ENCODE measurements at regions not wholly inside any gene's neighbourhood (a gene's known extent, or its start where the extent isn't known, plus 50 kb on each side); places are given as distances from the start of the nearest gene placed in this dataset.

GRCh38 chr1:95990033-95990432, 731.6 kb upstream of the PTBP2 start:
- Histone ChIP-seq H3K79me2 (ENCODE audit: insufficient read depth) (no peaks in the 10 kb centered on the region), H3K27ac (ENCODE audit: low read depth in 2 of 2, low read length in 1 of 2) (no peak overlapping the region), H3K36me3 (replicated peaks in 1 of 2; ENCODE audit: control insufficient read depth in 1 of 2, insufficient read depth in 2 of 2, low read length in 1 of 2) (no peaks in the 10 kb centered on the region), H3K9ac (no peak overlapping the region), H3K9me3 (no peaks in the 10 kb centered on the region), H3K4me3 (ENCODE audit: low read depth in 2 of 2, low read length in 1 of 2) (no peak overlapping the region), H3K4me1 (ENCODE audit: control insufficient read depth in 1 of 2, insufficient read depth in 2 of 2, low read depth in 1 of 2, low read length in 1 of 2) (peaks cover 0 to 7% of the 10 kb centered on the region in 2 experiments; a peak in 2 of 4 replicates), H3F3A (replicated peaks; ENCODE audit: insufficient read depth) (no peaks in the 10 kb centered on the region), H2AFZ (ENCODE audit: low read depth) (no peak overlapping the region), H4K20me1 (ENCODE audit: insufficient read depth) (no peaks in the 10 kb centered on the region), H3K27me3 (ENCODE audit: insufficient read depth) (no peaks in the 10 kb centered on the region), H3K9me2 (no peaks in the 10 kb centered on the region), H3K4me2 (no peak overlapping the region)
- 43% methylated on average over 2 of the region's 2 CpGs for WGBS (ENCODE audit: low lambda C conversion rate)
- ChIA-PET POLR2A (no interaction called here), CTCF (no interaction called here)
- TF ChIP-seq RAD21 (IDR thresholded peaks at IDR 0.05; ENCODE audit: low read length): no peak
- no peak for TF ChIP-seq RXRA (IDR thresholded peaks at IDR 0.05; ENCODE audit: borderline replicate concordance, low read depth)
- no peak for TF ChIP-seq CHD2 (IDR thresholded peaks at IDR 0.05; ENCODE audit: low read length, partially characterized antibody)
- TF ChIP-seq SMC3 (IDR thresholded peaks at IDR 0.05; ENCODE audit: low read depth, low read length): no peak
- no peak for DNase-seq

- Histone ChIP-seq H2AFZ (ENCODE audit: low read depth) (no peak overlapping the region), H3K9ac (no peak overlapping the region), H3K27ac (ENCODE audit: low read depth in 2 of 2, low read length in 1 of 2) (no peak overlapping the region), H3F3A (replicated peaks; ENCODE audit: insufficient read depth) (no peaks in the 10 kb centered on the region), H3K9me2 (no peaks in the 10 kb centered on the region), H3K4me3 (ENCODE audit: low read depth in 2 of 2, low read length in 1 of 2) (no peak overlapping the region), H3K4me2 (no peak overlapping the region), H3K4me1 (ENCODE audit: control insufficient read depth in 1 of 2, insufficient read depth in 2 of 2, low read depth in 1 of 2, low read length in 1 of 2) (no peaks in the 10 kb centered on the region), H3K9me3 (no peaks in the 10 kb centered on the region), H4K20me1 (ENCODE audit: insufficient read depth) (no peaks in the 10 kb centered on the region), H3K27me3 (ENCODE audit: insufficient read depth) (no peaks in the 10 kb centered on the region), H3K36me3 (replicated peaks in 1 of 2; ENCODE audit: control insufficient read depth in 1 of 2, insufficient read depth in 2 of 2, low read length in 1 of 2) (no peaks in the 10 kb centered on the region), H3K79me2 (ENCODE audit: insufficient read depth) (no peaks in the 10 kb centered on the region)
- 43% methylated on average over 2 of the region's 2 CpGs for WGBS (ENCODE audit: low lambda C conversion rate)
- TF ChIP-seq POLR2AphosphoS5 (IDR thresholded peaks at IDR 0.05; ENCODE audit: low read depth, low read length) (no peak), FOSL2 (IDR thresholded peaks at IDR 0.05; ENCODE audit: borderline replicate concordance, low read depth) (no peak), EZH2phosphoT487 (IDR thresholded peaks at IDR 0.05; ENCODE audit: borderline replicate concordance, low read depth) (no peak), SIN3A (IDR thresholded peaks at IDR 0.05; ENCODE audit: borderline replicate concordance, low read depth, low read length) (no peak), TAF1 (IDR thresholded peaks at IDR 0.05; ENCODE audit: borderline replicate concordance, low read depth, low read length) (no peak), YY1 (IDR thresholded peaks at IDR 0.05; ENCODE audit: low read depth) (no peak), RFX5 (IDR thresholded peaks at IDR 0.05; ENCODE audit: low read length) (no peak), NRF1 (IDR thresholded peaks at IDR 0.05; ENCODE audit: low read depth, low read length) (no peak), RXRA (IDR thresholded peaks at IDR 0.05; ENCODE audit: borderline replicate concordance, low read depth) (no peak), FOXM1 (IDR thresholded peaks at IDR 0.05; ENCODE audit: low read depth) (no peak), ZBTB33 (IDR thresholded peaks at IDR 0.05; ENCODE audit: borderline replicate concordance, low read depth) (no peak), GABPA (IDR thresholded peaks at IDR 0.05; ENCODE audit: low read depth) (no peak)
- TF ChIP-seq, protein P1, sequence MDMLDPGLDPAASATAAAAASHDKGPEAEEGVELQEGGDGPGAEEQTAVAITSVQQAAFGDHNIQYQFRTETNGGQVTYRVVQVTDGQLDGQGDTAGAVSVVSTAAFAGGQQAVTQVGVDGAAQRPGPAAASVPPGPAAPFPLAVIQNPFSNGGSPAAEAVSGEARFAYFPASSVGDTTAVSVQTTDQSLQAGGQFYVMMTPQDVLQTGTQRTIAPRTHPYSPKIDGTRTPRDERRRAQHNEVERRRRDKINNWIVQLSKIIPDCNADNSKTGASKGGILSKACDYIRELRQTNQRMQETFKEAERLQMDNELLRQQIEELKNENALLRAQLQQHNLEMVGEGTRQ (IDR thresholded peaks at IDR 0.05; ENCODE audit: borderline replicate concordance, low read depth, low read length): no peak
- no peak for DNase-seq
- ChIA-PET CTCF (no interaction called here), POLR2A (no interaction called here)
Observed at GRCh38 chr1:95991787-95992520, 729.6 kb upstream of the PTBP2 start.

Data from SK-N-SH (cell line).